Hippocampal formation (tissue), 2 donors: ENCODE measurements at regions not wholly inside any gene's neighbourhood (a gene's known extent, or its start where the extent isn't known, plus 50 kb on each side); places are given as distances from the start of the nearest gene placed in this dataset.

Experiments used
- DNase-seq, 2 donors: peaks; one replicate each; lab custom pipeline; 2025; lab: John Stamatoyannopoulos, UW

DNA sequence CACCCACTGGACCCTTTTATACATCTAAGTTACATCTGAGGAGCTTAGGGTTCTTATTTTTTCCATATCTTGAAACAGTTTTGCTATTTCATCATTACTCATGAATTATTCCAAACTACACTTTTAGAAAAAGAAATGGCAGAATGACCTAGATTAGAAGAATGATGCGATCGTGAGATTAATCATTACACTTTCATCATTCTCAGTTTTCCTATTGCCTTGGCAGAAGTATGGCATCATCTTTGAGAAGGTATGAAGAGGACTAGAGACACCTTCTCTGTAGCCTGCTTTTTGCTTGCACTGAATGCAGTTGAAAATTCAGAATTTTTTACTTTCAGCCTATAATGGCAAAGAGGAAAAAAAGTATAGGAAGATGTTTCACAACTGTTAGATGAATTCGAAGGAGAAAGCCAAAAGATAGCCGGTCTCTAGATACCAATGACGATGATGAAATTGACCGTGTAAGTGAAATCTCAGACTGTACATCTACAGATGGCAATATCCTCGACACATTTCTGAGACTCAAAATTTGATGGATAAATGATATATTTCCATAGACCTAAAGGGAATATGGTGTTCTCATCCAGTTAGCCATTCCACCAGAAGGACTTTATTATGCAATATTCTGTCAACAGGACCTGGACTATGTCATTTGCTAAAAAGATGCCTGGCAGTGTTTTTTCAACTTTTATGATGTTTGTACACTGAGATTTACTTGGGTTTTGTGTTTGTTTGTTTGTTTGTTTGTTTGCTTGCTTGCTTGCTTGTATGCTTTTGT, 191.8 kb downstream of the TOMM20 start:
- no peak for DNase-seq

- no peak for DNase-seq
Measured at GRCh38 chr1:234934611-234935033, 194.0 kb downstream of the TOMM20 start.

DNA sequence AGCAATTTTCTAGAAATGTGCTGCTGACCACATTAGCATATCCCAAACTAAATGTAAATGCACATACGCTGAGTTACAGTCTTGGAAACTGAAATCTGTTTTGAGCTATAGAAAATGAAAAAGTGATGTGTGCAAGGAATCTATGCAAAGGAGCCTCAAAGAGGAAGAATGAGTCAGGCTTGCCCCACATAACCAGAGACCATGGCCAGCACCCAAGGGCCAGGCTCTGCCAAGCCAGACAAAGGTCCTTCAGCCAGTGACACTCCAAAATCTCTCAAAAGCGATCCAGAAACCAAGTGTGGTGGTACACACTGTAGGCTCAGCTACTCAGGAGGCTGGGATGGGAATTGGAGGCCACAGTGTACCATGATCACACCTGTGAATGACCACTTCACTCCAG, 195.2 kb downstream of the TOMM20 start:
- DNase-seq: peak in 1 of 2 donors; percentile 5

GRCh38 chr1:234932511-234933430, 195.9 kb downstream of the TOMM20 start:
- DNase-seq: no peak

GRCh38 chr1:234932106-234932505, 196.5 kb downstream of the TOMM20 start:
- no peak for DNase-seq

- no peak for DNase-seq
Measured at GRCh38 chr1:234931404-234931973, 197.1 kb downstream of the TOMM20 start.

DNA sequence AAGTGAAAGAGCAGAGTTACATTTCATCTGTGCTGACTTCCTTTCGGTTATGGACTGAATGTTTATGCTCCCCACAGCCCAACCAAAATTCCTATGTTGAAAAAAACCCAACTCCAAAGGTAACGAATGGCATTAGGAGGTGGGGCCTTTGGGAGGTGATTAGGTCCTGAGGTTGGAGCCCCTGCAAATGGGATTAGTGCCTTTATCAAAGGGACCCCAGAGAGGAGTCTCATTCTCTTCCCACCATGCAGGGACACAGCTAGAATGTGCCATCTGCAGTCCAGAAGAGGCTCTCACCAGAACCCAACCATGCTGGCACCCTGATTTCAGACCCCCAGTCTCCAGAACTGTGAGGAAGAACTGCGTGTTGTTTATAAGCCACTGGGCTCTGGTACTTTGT, 199.3 kb downstream of the TOMM20 start:
- DNase-seq: no peak

GRCh38 chr1:234928642-234929041, 200.0 kb downstream of the TOMM20 start:
- DNase-seq: no peak

GRCh38 chr1:234927971-234928640, 200.5 kb downstream of the TOMM20 start:
- no peak for DNase-seq

DNA sequence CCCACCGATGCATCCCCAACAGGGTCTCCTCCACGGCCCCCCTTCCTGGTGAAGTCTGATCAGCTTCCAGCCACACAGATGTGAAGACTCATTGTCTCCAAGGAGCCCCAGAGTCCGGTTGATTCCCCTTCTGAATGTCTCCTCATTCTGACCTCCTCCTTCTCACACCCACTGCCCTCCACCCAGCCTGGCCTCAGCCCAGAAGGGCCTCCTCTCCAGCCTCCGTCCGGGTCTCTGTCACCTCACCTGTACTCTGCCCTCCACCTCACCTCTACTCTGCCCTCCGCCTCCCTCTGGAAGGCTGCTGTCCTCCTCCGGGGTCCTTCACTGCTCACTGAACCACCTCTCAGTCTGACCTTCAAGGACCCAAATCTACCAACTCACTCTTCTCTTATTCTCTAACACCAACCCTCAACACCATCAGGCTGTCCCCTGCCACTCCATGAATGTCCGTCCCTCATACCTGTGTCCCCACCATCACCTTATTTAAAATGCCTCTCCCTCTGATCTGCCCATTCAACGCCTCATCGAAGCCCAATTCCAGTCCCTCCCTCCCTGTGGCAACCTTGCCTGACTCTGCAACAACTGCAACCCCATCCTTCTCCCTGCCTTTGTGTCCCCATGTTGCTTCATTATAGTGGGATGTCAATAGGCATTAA, 201.2 kb downstream of the TOMM20 start:
- DNase-seq: no peak

- no peak for DNase-seq
Measured at GRCh38 chr1:234926559-234927311, 201.9 kb downstream of the TOMM20 start.

DNA sequence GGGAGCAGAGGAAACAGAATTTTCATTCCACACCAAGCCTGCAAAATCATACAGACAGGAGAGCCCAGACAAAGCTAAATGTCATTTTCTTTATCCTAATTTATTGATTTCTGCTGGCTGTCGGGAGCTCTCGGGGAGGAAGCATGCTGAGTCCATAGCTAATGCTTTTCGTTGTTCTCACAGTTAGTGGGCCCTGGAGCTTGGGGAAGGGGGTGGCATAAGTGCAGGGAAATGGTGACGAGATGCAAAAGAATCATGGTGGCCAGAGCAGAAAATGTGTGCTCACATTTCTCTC, 202.4 kb downstream of the TOMM20 start:
- DNase-seq: no peak

DNA sequence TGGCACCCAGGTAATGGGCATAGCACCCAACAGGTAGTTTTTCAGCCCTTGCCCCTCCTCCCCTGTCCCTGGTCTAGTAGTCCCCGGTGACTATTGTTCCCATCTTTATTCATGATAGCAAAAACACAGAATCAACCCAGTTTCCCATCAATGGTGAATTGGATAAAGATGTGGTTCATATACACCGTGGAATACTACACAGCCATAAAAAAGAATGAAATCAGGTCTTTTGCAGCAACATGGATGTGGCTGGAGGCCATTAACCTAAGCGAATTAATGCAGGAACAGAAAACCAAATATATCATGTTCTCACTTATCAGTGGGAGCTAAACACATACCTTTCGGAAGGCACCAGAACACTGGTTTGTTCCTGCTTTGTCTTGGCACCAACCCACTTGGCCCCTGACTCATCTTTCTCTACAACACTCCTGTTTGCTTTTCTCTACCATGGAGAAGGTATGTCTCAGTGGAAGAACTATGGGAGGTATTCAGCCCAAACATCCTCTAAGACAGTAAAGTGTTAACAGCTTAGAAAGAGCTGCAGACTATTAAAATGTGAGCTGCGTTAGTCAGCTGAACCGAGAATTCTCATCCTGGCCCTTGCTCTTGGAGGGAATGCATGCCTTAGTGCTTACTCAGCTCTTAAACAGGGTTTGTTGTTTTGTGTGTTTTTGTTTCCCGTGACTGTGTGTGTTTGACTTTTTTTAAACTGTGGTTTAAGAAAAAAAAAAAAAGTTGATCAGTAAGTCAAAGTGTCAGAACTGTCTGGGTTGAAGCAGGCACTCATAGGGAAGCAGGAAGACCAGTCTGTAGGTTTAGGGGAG, 203.0 kb downstream of the TOMM20 start:
- peak in 1 of 2 donors; percentile 12 for DNase-seq

GRCh38 chr1:234924450-234925355, 203.9 kb downstream of the TOMM20 start:
- DNase-seq: no peak

GRCh38 chr1:234923626-234924025, 205.0 kb downstream of the TOMM20 start:
- DNase-seq: no peak

- DNase-seq: no peak
Measured at GRCh38 chr1:234922987-234923386, 205.7 kb downstream of the TOMM20 start.

DNA sequence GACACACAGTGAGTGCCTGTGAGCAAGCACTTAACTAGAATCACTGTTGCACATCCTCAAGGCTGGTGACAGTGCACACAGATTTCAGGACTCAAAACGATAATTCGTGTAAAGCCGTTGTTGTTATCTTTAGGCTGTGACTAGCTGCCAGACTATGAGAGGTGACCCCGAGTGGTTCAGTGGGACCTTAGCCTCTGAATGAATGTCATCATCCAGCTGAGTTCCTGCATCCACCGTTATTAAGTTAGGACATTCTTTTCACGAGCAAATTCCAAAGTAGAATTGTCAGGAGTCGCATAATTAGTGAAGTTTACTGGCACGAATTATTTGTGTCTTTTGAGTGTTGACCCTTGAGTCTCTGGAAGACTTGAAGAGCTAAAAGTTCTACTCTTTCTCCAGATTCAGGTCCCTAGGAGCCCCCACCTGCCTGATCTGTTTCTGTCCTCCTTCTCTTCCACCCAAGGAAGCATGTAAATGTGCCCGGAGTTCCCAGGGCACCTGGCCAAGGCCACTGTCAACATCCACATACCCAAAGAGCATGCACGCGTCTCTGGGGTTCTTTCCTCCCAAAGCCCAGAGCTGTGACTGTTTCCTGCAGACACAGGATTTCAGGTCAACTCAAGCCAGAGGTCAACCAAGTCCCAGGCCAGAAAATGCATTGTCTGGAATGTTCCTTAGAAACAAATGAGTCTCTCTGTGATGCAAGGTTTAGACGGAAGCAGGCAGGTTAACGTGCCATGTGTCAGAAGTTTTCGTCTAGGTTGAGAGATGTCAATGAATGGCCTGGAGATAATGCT, 207.2 kb downstream of the TOMM20 start:
- DNase-seq: no peak

DNA sequence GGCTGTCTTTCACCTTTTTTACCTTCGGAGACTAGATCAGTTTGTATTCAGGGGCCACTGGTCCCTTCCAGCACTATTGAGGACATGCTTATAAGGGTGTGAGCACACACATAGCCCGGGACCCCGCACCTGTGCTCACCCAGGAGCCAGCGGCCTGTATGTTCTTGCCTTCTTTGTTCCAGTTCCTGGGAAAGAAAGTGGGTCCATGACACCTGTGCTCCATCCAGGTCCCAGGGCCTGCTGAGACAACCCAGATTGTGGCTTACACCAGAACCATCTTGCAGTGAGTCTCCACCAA, 207.8 kb downstream of the TOMM20 start:
- DNase-seq: no peak
